ENCODE measurements at regions not wholly inside any gene's neighbourhood (a gene's known extent, or its start where the extent isn't known, plus 50 kb on each side); places are given as distances from the start of the nearest gene placed in this dataset.
"Not testable (repeated sequence)": the region's sequence is repeated elsewhere in the genome, so short reads cannot be mapped to it uniquely, and the experiment has no call there.

DNA sequence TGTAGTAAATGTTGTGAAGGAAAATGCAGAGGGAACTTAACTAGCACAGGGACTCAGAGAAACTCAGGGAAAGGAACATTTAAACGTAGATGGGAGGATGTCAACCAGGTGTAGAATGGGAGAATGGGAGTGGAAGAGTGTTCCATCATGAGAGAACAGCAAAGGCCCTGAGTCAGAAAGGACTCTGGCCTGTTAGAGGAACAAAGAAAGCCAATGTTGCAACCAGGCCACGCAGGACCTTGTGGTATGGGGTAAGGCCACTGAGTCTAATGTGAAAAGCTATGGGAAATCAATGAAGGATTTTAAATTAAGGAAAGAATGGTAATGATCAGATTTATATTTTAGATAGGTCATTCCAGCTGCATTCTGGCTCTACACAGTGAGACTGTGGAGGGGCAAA lies 76.6 kb upstream of the NBPF26 start:
- not testable (repeated sequence) for H3K27me3 Mint-ChIP-seq; H3K9me3 Mint-ChIP-seq; H3K4me3 Mint-ChIP-seq; DNase-seq (ENCODE audit: extremely low spot score, unreplicated experiment); H3K4me1 Mint-ChIP-seq (ENCODE audit: unreplicated experiment); H3K27ac Mint-ChIP-seq; H3K36me3 Mint-ChIP-seq

DNA sequence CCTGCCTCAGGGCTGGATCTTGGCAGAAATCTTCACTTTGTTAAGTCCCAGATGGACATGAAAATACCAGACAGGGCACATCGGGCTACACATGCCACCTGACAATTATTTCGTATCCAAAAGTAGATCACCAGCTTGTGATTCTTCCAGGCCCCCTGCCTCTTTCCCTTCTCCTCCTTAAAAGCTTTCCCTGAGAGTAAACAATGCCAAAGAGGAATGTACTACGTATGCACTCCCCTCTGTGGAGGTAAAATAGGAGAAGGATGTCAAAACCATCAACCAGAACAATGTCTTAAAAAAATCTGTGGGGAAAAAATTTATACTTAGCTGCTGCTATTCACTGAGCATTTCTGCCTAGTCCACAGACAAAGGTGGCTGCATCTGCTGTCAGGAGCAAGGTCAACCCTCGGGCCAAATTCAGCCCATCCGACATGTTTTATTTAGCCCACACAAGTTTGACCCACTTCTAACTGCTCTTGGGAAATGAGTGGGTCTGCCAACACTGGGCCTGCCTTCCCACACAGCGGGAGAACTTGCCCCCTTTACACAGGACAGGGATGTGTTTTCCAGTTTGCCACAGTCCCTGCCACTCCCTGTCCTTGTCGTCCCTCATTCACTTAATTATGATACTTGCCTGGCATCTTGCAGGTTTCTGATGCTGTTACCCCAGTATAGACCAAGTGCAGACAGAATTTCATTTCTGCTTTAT lies 74.7 kb upstream of the NBPF26 start:
- not testable (repeated sequence) for H3K4me1 Mint-ChIP-seq (ENCODE audit: unreplicated experiment); H3K27me3 Mint-ChIP-seq; H3K27ac Mint-ChIP-seq; H3K36me3 Mint-ChIP-seq; H3K9me3 Mint-ChIP-seq; DNase-seq (ENCODE audit: extremely low spot score, unreplicated experiment); H3K4me3 Mint-ChIP-seq

DNA sequence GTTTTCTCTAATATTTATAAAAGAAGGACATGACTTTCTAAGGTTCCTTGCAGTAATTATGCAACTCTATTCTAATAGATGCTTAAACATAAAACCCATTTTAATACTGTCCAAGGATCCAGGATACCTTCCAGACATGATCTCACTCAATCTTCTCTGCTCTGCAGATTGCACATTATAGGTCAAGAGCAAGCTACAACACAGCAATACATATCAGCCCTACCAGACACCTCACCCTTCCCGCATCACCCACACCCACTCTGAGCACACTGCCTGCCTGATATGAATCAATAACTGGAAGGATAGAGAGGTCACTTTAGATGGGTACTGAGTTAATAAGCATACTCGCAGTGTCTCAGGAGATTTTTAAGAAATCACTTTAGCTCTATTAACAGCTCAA lies 74.0 kb upstream of the NBPF26 start:
- H3K9me3 Mint-ChIP-seq; DNase-seq (ENCODE audit: extremely low spot score, unreplicated experiment); H3K27me3 Mint-ChIP-seq; H3K36me3 Mint-ChIP-seq; H3K4me1 Mint-ChIP-seq (ENCODE audit: unreplicated experiment); H3K4me3 Mint-ChIP-seq; H3K27ac Mint-ChIP-seq: not testable (repeated sequence)

DNA sequence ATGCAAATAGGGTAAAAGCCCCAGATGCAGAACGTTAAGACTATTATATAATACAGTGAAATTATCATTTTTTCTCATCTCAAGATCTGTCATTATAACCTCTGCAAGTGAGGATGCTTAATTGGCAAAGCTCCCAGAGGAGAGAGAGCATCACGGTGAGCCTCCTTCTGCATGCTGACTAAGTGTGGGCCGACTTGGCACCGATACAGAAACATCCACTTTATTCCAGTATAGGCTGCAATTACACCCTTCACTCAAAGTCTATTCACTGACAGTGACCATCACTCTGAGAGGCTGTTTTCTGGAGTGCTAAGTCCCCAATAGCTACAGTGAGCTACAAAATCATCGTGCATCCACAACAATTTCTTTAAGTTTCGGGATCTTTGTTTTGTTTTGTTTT lies 69.6 kb upstream of the NBPF26 start:
- H3K36me3 Mint-ChIP-seq; H3K4me3 Mint-ChIP-seq; H3K27ac Mint-ChIP-seq; H3K27me3 Mint-ChIP-seq; H3K4me1 Mint-ChIP-seq (ENCODE audit: unreplicated experiment); H3K9me3 Mint-ChIP-seq; DNase-seq (ENCODE audit: extremely low spot score, unreplicated experiment): not testable (repeated sequence)

DNA sequence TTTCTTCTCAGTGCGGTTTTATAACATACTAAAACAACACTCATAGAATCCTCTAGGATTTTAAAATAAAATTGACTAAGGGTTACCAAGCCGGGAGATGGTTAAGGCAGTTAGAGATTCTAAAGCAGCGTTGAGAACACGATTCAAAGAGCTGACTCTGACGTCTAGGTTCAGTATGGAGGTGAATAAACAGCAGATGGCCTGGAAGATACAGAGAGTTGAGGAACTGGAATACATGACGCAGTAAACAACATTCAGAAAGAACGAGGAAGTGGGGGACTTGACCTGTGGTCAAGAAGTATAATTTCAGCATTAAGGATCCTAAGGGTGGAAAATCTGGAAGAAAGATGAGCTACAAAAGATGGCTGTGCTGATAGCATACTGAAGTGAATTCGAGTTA lies 68.4 kb upstream of the NBPF26 start:
- H3K27me3 Mint-ChIP-seq; H3K9me3 Mint-ChIP-seq; H3K4me3 Mint-ChIP-seq; H3K36me3 Mint-ChIP-seq; DNase-seq (ENCODE audit: extremely low spot score, unreplicated experiment); H3K27ac Mint-ChIP-seq; H3K4me1 Mint-ChIP-seq (ENCODE audit: unreplicated experiment): not testable (repeated sequence)

- H3K4me1 Mint-ChIP-seq (ENCODE audit: unreplicated experiment); H3K9me3 Mint-ChIP-seq; H3K36me3 Mint-ChIP-seq; H3K27me3 Mint-ChIP-seq; H3K4me3 Mint-ChIP-seq; H3K27ac Mint-ChIP-seq; DNase-seq (ENCODE audit: extremely low spot score, unreplicated experiment): not testable (repeated sequence)
Observed at GRCh38 chr1:120656116-120656515, 67.6 kb upstream of the NBPF26 start.

- H3K4me3 Mint-ChIP-seq; H3K27ac Mint-ChIP-seq; H3K36me3 Mint-ChIP-seq; DNase-seq (ENCODE audit: extremely low spot score, unreplicated experiment); H3K27me3 Mint-ChIP-seq; H3K9me3 Mint-ChIP-seq; H3K4me1 Mint-ChIP-seq (ENCODE audit: unreplicated experiment): not testable (repeated sequence)
Observed at GRCh38 chr1:120657804-120658203, 65.9 kb upstream of the NBPF26 start.

DNA sequence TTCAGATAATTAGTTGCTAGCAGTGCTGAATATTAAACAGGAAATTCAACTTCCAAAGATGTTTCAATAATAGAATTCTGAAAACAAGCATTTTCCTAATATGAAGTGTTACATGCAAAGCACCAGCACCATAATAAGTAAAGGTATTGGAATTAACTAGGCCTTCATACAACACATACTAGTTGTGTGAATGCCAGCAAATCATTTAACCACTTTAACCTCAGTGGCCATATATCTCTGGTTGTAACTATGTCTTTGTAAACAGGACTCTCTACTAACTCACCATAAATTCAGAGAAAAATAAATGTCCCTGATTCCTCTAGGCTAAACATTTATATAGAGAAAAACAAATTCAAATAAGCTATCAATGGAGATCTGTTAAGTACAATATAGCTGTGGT lies 65.1 kb upstream of the NBPF26 start:
- DNase-seq (ENCODE audit: extremely low spot score, unreplicated experiment); H3K27me3 Mint-ChIP-seq; H3K4me3 Mint-ChIP-seq; H3K4me1 Mint-ChIP-seq (ENCODE audit: unreplicated experiment); H3K36me3 Mint-ChIP-seq; H3K27ac Mint-ChIP-seq; H3K9me3 Mint-ChIP-seq: not testable (repeated sequence)

DNA sequence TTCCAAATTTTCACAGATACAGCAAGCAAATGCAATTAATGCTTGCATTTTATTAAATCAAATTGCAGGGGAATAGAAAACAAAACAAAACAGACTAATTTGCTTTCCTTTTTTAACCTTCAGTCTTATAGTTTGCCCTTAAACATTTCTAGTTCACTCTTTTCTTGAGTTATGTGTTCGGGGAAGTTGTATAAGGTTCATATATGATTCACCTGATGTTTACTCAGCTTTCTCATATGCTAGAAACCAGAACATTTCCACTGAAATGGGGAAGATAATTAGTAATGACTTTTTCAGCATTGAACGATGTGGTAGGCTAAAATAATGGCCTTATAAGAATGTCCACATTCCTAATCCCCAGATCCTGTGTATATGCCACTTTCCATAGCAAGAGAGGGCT lies 64.6 kb upstream of the NBPF26 start:
- not testable (repeated sequence) for H3K27ac Mint-ChIP-seq; H3K9me3 Mint-ChIP-seq; H3K4me3 Mint-ChIP-seq; H3K27me3 Mint-ChIP-seq; H3K36me3 Mint-ChIP-seq; H3K4me1 Mint-ChIP-seq (ENCODE audit: unreplicated experiment); DNase-seq (ENCODE audit: extremely low spot score, unreplicated experiment)

DNA sequence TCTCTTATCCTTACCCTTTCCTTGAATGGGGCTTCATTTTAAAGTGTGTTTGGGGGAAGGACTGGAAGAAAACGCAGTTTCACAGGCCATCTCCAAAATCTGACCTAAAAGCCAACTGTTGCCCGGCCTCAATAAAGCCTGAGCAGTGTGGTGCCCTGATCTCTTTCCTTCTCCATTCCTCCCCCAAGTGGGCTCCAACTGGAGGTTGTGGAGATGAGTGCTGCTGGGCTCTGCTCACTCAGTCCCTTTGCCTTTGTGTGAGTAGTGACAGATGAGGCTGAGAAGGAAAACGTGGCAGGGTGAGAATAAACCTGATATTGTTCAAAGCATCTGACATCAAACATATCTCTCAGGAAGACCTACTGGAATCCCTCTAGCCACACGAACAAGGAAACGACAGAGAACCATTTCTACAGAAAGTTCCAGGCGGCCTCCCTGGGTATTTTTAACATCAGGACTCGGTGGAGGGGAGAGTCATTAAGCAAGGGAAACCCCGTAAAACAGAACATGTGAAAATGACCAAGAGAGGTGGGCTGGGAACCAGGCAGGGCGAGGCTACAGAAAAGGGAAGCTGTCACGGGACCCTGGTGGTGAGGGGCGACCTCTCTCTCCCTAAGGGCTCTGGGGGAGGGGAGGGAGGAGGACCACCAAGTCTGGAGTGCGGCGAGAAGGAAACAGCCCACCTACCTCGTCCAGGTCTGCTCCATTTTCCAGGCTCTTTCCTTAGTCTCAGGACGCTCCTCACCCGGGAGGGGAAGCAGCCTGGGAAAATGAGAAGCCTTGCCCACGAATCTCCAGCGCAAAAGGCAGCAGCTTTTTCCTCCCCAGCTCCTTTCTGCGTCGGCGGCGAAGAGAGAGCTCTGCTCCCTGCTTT lies 59.1 kb upstream of the NBPF26 start:
- H3K27me3 Mint-ChIP-seq; H3K4me1 Mint-ChIP-seq (ENCODE audit: unreplicated experiment); H3K27ac Mint-ChIP-seq; H3K9me3 Mint-ChIP-seq; H3K36me3 Mint-ChIP-seq; DNase-seq (ENCODE audit: extremely low spot score, unreplicated experiment): not testable (repeated sequence)
- peak overlapping the region; percentile 88 for H3K4me3 Mint-ChIP-seq

- H3K27me3 Mint-ChIP-seq; H3K4me1 Mint-ChIP-seq (ENCODE audit: unreplicated experiment); H3K36me3 Mint-ChIP-seq; H3K9me3 Mint-ChIP-seq; H3K27ac Mint-ChIP-seq; DNase-seq (ENCODE audit: extremely low spot score, unreplicated experiment): not testable (repeated sequence)
- H3K4me3 Mint-ChIP-seq: peak overlapping the region; percentile 88
Observed at GRCh38 chr1:120665250-120665577, 58.5 kb upstream of the NBPF26 start.

DNA sequence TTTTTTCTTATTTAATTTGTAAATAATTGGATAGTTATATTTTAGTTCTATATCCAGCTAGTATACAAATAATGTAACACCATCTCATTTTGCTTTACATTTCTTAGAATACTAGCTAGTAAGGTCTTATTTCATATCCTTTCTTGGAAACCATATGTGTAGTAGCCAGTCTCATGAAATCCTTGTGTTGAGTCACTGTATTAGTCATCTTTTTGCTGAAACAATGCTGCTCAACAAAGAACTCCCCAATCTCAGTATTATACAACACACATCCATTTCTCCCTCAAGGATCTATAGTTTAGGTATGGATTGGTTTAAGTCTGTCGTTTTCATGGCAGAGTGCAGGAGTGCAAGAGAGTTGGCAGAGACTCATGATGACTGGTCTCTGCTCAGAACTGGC lies 55.6 kb upstream of the NBPF26 start:
- DNase-seq (ENCODE audit: extremely low spot score, unreplicated experiment); H3K9me3 Mint-ChIP-seq; H3K27me3 Mint-ChIP-seq; H3K4me1 Mint-ChIP-seq (ENCODE audit: unreplicated experiment); H3K4me3 Mint-ChIP-seq; H3K27ac Mint-ChIP-seq; H3K36me3 Mint-ChIP-seq: not testable (repeated sequence)

All from type B pancreatic cell (in vitro differentiated cells).